ENCODE measurements at regions not wholly inside any gene's neighbourhood (a gene's known extent, or its start where the extent isn't known, plus 50 kb on each side); places are given as distances from the start of the nearest gene placed in this dataset.
"Not testable (repeated sequence)": the region's sequence is repeated elsewhere in the genome, so short reads cannot be mapped to it uniquely, and the experiment has no call there.

GRCh38 chr13:76708138-76708688 lies 178.0 kb downstream of the KCTD12 start:
- DNase-seq = no peak

- DNase-seq = no peak
Observed at GRCh38 chr13:76707360-76707759, 178.8 kb downstream of the KCTD12 start.

GRCh38 chr13:76703621-76704288 lies 182.4 kb downstream of the KCTD12 start:
- no peak for DNase-seq

- no peak for DNase-seq
Observed at GRCh38 chr13:76703216-76703615, 183.0 kb downstream of the KCTD12 start.

GRCh38 chr13:76697288-76697687 lies 188.9 kb downstream of the KCTD12 start:
- DNase-seq = no peak

GRCh38 chr13:76696370-76696769 lies 189.8 kb downstream of the KCTD12 start:
- no peak for DNase-seq

GRCh38 chr13:76693086-76693485 lies 193.1 kb downstream of the KCTD12 start:
- no peak for DNase-seq

- DNase-seq = no peak
Observed at GRCh38 chr13:76692346-76692745, 193.9 kb downstream of the KCTD12 start.

GRCh38 chr13:76690611-76691010 lies 195.6 kb downstream of the KCTD12 start:
- no peak for DNase-seq

- no peak for DNase-seq
Observed at GRCh38 chr13:76687467-76687866, 198.7 kb downstream of the KCTD12 start.

GRCh38 chr13:76685938-76686337 lies 200.3 kb downstream of the KCTD12 start:
- no peak for DNase-seq

GRCh38 chr13:76684336-76684735 lies 201.9 kb downstream of the KCTD12 start:
- no peak for DNase-seq

- DNase-seq = no peak
Observed at GRCh38 chr13:76683854-76684253, 202.4 kb downstream of the KCTD12 start.

- DNase-seq = no peak
Observed at GRCh38 chr13:76683168-76683567, 203.0 kb downstream of the KCTD12 start.

GRCh38 chr13:76680112-76680511 lies 206.1 kb downstream of the KCTD12 start:
- DNase-seq = no peak

- DNase-seq = no peak
Observed at GRCh38 chr13:76677043-76677442, 209.2 kb downstream of the KCTD12 start.

GRCh38 chr13:76672420-76672819 lies 213.8 kb downstream of the KCTD12 start:
- no peak for DNase-seq

GRCh38 chr13:76668716-76669115 lies 217.5 kb downstream of the KCTD12 start:
- DNase-seq = no peak

- no peak for DNase-seq
Observed at GRCh38 chr13:76668141-76668540, 218.1 kb downstream of the KCTD12 start.

GRCh38 chr13:76667551-76667950 lies 218.7 kb downstream of the KCTD12 start:
- DNase-seq = no peak

GRCh38 chr13:76663592-76664335 lies 222.4 kb downstream of the KCTD12 start:
- DNase-seq = no peak

GRCh38 chr13:76659074-76659473 lies 227.1 kb downstream of the KCTD12 start:
- DNase-seq = not testable (repeated sequence)

- no peak for DNase-seq
Observed at GRCh38 chr13:76656500-76656899, 229.7 kb downstream of the KCTD12 start.

- DNase-seq = no peak
Observed at GRCh38 chr13:76656056-76656455, 230.1 kb downstream of the KCTD12 start.
